UCSD-AML1 (cell line): ENCODE measurements at regions not wholly inside any gene's neighbourhood (a gene's known extent, or its start where the extent isn't known, plus 50 kb on each side); places are given as distances from the start of the nearest gene placed in this dataset.
"Not testable (repeated sequence)": the region's sequence is repeated elsewhere in the genome, so short reads cannot be mapped to it uniquely, and the experiment has no call there.

Experiments used
- DNase-seq: peaks from one replicate; lab custom pipeline; 2025; ENCODE audit not compliant: unreplicated experiment; lab: John Stamatoyannopoulos, UW

GRCh38 chrX:140633105-140633504 is 76.5 kb upstream of the LINC00632 start:
- DNase-seq: not testable (repeated sequence)

GRCh38 chrX:140608111-140608510 is 101.4 kb upstream of the LINC00632 start:
- DNase-seq: no peak

- DNase-seq: no peak
Observed at GRCh38 chrX:140602140-140602539, 97.3 kb upstream of the SOX3 start.

- no peak for DNase-seq
Observed at GRCh38 chrX:140599851-140600250, 95.0 kb upstream of the SOX3 start.

GRCh38 chrX:140589657-140590056 is 84.8 kb upstream of the SOX3 start:
- DNase-seq: no peak

- DNase-seq: no peak
Observed at GRCh38 chrX:140586951-140587350, 82.1 kb upstream of the SOX3 start.

- no peak for DNase-seq
Observed at GRCh38 chrX:140580478-140580877, 75.6 kb upstream of the SOX3 start.

- peak; percentile 14 for DNase-seq
Observed at GRCh38 chrX:140572724-140573123, 67.9 kb upstream of the SOX3 start.

- DNase-seq: no peak
Observed at GRCh38 chrX:140563893-140564292, 59.0 kb upstream of the SOX3 start.
